HCT116 (cell line): ENCODE measurements at regions not wholly inside any gene's neighbourhood (a gene's known extent, or its start where the extent isn't known, plus 50 kb on each side); places are given as distances from the start of the nearest gene placed in this dataset.

ENCODE experiments used
- ATAC-seq: fragments of 200-7000 bp; cut with Tn5 transposase; 2 replicates; pipeline ENCODE4 v1.9.1; 2020; ENCODE audit warnings: mild to moderate bottlenecking, moderate library complexity
- BruUV-seq: library from RNA; stranded (reverse); fragments of 400-500 nt; replicated peaks from 2 replicates; lab custom pipeline; 2021; lab: Mats Ljungman, UMichigan
- CTCF ChIA-PET: fragments of 300-600 bp; sonication (Branson Sonifier 250); formaldehyde crosslinking; loops from one replicate; lab custom pipeline; 2021; ENCODE audit warnings: antibody characterized with exemption; lab: Charles Lee
- POLR2A ChIA-PET: fragments of 300-600, 350-600 bp; sonication (Branson Sonifier 250); formaldehyde crosslinking; loops from one replicate; lab custom pipeline; 2021; ENCODE audit warnings: antibody characterized with exemption; lab: Charles Lee
- RAD21 ChIA-PET, 2 experiments: fragments of 300-600 bp; sonication (Branson Sonifier 250); formaldehyde crosslinking; loops; one replicate each; lab custom pipeline; 2023; ENCODE audit warnings: low total read pairs in 2 of 2; ENCODE audit not compliant: uncharacterized antibody in 2 of 2, unreplicated experiment in 2 of 2, low non-redundant PET in 1 of 2; lab: Charles Lee
- DNase-seq: peaks from one replicate; pipeline ENCODE4 v3.0.0-alpha.2; 2010; ENCODE audit warnings: low read depth, low spot score
- H2AFZ ChIP-seq: fragments of 200-600 bp; shearing (Covaris generic), sonication (generic); 2 replicates; pipeline ENCODE4 v1.6.1; 2017; ENCODE audit warnings: low read depth, mixed run types, mixed read lengths, antibody characterized with exemption, low read length; ENCODE audit not compliant: poor library complexity, severe bottlenecking
- H3K27ac ChIP-seq: 2 replicates; pipeline ENCODE4 v1.5.1; 2012; ENCODE audit warnings: low read depth, low read length
- H3K27me3 ChIP-seq: fragments of 200-600 bp; sonication (generic); 2 replicates; pipeline ENCODE4 v1.6.1; 2016; ENCODE audit warnings: mixed run types, low read length, mixed read lengths; ENCODE audit not compliant: insufficient read depth
- H3K36me3 ChIP-seq, 2 experiments: fragments of 200-500 bp in 1 of 2; fragments of 200-600 bp in 1 of 2; sonication (Bioruptor generic) in 1 of 2; sonication (generic) in 1 of 2; 2 replicates each; pipeline versions ENCODE4 v1.5.1 to v1.6.1; 2014 to 2016; ENCODE audit warnings: low read length in 2 of 2, inconsistent platforms in 1 of 2, mixed read lengths in 1 of 2, mixed run types in 1 of 2; ENCODE audit not compliant: insufficient read depth in 2 of 2, control insufficient read depth in 1 of 2
- H3K4me1 ChIP-seq, 2 experiments: fragments of 200-600 bp in 1 of 2; sonication (generic) in 1 of 2; 2 replicates each; pipeline versions ENCODE4 v1.5.1 to v1.6.1; 2012 to 2017; ENCODE audit warnings: low read length in 2 of 2, inconsistent platforms in 1 of 2, mild to moderate bottlenecking in 1 of 2, mixed read lengths in 1 of 2, mixed run types in 1 of 2, moderate library complexity in 1 of 2; ENCODE audit not compliant: insufficient read depth in 2 of 2, control insufficient read depth in 1 of 2
- H3K4me2 ChIP-seq: fragments of 200-600 bp; sonication (generic); 2 replicates; pipeline ENCODE4 v1.6.1; 2017; ENCODE audit warnings: mixed run types, low read length, mixed read lengths
- H3K4me3 ChIP-seq, 2 experiments: fragments of 200-600 bp in 1 of 2; sonication (generic) in 1 of 2; replicated peaks in 1 of 2; 2 replicates each; pipeline ENCODE4 v1.5.1; 2011 to 2016; ENCODE audit warnings: low read length in 2 of 2, control low read depth in 1 of 2, low read depth in 1 of 2, mild to moderate bottlenecking in 1 of 2, mixed read lengths in 1 of 2, mixed run types in 1 of 2
- H3K79me2 ChIP-seq: fragments of 200-600 bp; sonication (generic); 2 replicates; pipeline ENCODE4 v1.6.1; 2017; ENCODE audit warnings: mild to moderate bottlenecking, mixed run types, low read length, moderate library complexity, mixed read lengths; ENCODE audit not compliant: insufficient read depth
- H3K9ac ChIP-seq: fragments of 200-600 bp; sonication (generic); 2 replicates; pipeline ENCODE4 v1.6.1; 2016; ENCODE audit warnings: low read length, mixed read lengths
- H3K9me2 ChIP-seq: fragments of 200-600 bp; sonication (generic), shearing (Covaris generic); 2 replicates; pipeline ENCODE4 v1.6.1; 2017; ENCODE audit warnings: mixed run types, mild to moderate bottlenecking, moderate library complexity; ENCODE audit not compliant: insufficient read depth
- H3K9me3 ChIP-seq, 2 experiments: fragments of 200-500 bp in 1 of 2; fragments of 200-600 bp in 1 of 2; sonication (Bioruptor generic) in 1 of 2; sonication (generic) in 1 of 2; 2 replicates each; pipeline ENCODE4 v1.6.1; 2014 to 2017; ENCODE audit warnings: low read length in 2 of 2, mixed read lengths in 2 of 2, inconsistent platforms in 1 of 2, low read depth in 1 of 2, mild to moderate bottlenecking in 1 of 2, mixed run types in 1 of 2, moderate library complexity in 1 of 2; ENCODE audit not compliant: control insufficient read depth in 1 of 2, insufficient read depth in 1 of 2
- H4K20me1 ChIP-seq: fragments of 200-600 bp; sonication (generic), shearing (Covaris generic); 2 replicates; pipeline ENCODE4 v1.6.1; 2017; ENCODE audit warnings: mixed run types, mild to moderate bottlenecking, moderate library complexity; ENCODE audit not compliant: insufficient read depth
- CBX3 ChIP-seq: IDR thresholded peaks from 2 replicates; pipeline ENCODE4 v1.6.1; 2012; ENCODE audit warnings: low read depth
- CEBPB ChIP-seq: IDR thresholded peaks from 2 replicates; pipeline ENCODE4 v1.6.1; 2012; ENCODE audit warnings: low read depth
- CTCF ChIP-seq, 3 experiments: fragments of 200-600 bp in 1 of 3; sonication (generic) in 1 of 3; IDR thresholded peaks in 2 of 3; conservative IDR thresholded peaks in 1 of 3; 2 replicates each; pipeline ENCODE4 v1.5.1; 2012 to 2017; ENCODE audit warnings: low read depth in 2 of 3, low read length in 2 of 3, antibody characterized with exemption in 1 of 3, borderline replicate concordance in 1 of 3, control low read depth in 1 of 3, mild to moderate bottlenecking in 1 of 3, mixed read lengths in 1 of 3, mixed run types in 1 of 3, moderate library complexity in 1 of 3; ENCODE audit not compliant: insufficient read depth in 1 of 3
- EGR1 ChIP-seq: IDR thresholded peaks from 2 replicates; pipeline ENCODE4 v1.6.1; 2012; ENCODE audit warnings: low read depth
- POLR2A ChIP-seq: IDR thresholded peaks from 2 replicates; pipeline ENCODE4 v1.7.0; 2011; ENCODE audit warnings: borderline replicate concordance; ENCODE audit not compliant: insufficient read depth, insufficient read length; ENCODE audit errors: extremely low read depth
- POLR2AphosphoS5 ChIP-seq: IDR thresholded peaks from 2 replicates; pipeline ENCODE4 v1.6.1; 2011; ENCODE audit warnings: mild to moderate bottlenecking, low read depth, low read length, moderate library complexity
- RAD21 ChIP-seq: IDR thresholded peaks from 2 replicates; pipeline ENCODE4 v1.6.1; 2012; ENCODE audit warnings: low read depth, mild to moderate bottlenecking
- REST ChIP-seq: IDR thresholded peaks from 2 replicates; pipeline ENCODE4 v1.6.1; 2012; ENCODE audit warnings: low read depth
- SIN3A ChIP-seq: IDR thresholded peaks from 2 replicates; pipeline ENCODE4 v1.6.1; 2012; ENCODE audit warnings: low read depth
- SP1 ChIP-seq: IDR thresholded peaks from 2 replicates; pipeline ENCODE4 v1.6.1; 2012; ENCODE audit warnings: low read depth
- SRF ChIP-seq: IDR thresholded peaks from 2 replicates; pipeline ENCODE4 v1.6.1; 2012; ENCODE audit warnings: low read depth
- TCF7L2 ChIP-seq: IDR thresholded peaks from 2 replicates; pipeline ENCODE4 v1.7.0; 2011; ENCODE audit warnings: borderline replicate concordance, inconsistent platforms; ENCODE audit not compliant: insufficient read depth, insufficient read length; ENCODE audit errors: extremely low read depth
- YY1 ChIP-seq: IDR thresholded peaks from 2 replicates; pipeline ENCODE4 v1.6.1; 2011; ENCODE audit warnings: low read length, low read depth, moderate library complexity, mild to moderate bottlenecking; ENCODE audit not compliant: insufficient replicate concordance; ENCODE audit errors: extremely low read depth
- ZFX ChIP-seq: fragments of 450-650 bp; IDR thresholded peaks from 2 replicates; pipeline ENCODE4 v1.6.1; 2017
- intact Hi-C: fragments of 100-400 bp; cut with micrococcal nuclease; formaldehyde crosslinking; loops from 2 replicates; pipeline ENCODE4 v1.10.0; 2022
- TF ChIP-seq, protein P1 (sequence below): IDR thresholded peaks from 2 replicates; pipeline ENCODE4 v1.6.1; 2012

DNA sequence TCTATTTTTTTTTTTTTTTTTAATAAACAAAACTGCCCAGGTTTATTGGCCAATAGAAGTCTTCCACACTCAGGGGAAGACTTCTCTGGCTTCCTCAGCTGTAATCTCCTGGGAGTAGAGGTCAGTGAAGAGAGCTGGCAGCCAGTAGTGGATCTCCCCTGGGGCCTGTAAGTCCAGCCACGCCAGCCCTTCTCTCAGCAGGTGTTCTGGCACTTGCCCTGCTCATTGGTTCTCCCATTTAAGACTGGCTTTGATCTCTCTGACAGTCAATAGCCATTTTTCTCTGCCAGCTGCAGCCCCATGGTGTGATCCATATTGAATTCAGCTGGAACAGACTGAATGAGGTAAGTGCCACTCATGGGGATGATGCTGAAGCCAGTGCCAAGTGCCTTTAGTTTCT, 170.6 kb upstream of the SPHKAP start:
- Histone ChIP-seq H3K27me3 (no peaks in the 10 kb centered on the region), H3K9me3 (no peaks in the 10 kb centered on the region), H3K4me1 (no peaks in the 10 kb centered on the region), H3K36me3 (no peaks in the 10 kb centered on the region), H3K9me2 (no peaks in the 10 kb centered on the region), H3K4me3 (no peak overlapping the region), H3K4me2 (no peak overlapping the region), H3K9ac (no peak overlapping the region), H4K20me1 (no peaks in the 10 kb centered on the region; the same call in 1 of the 2 replicates), H3K79me2 (no peaks in the 10 kb centered on the region), H2AFZ (no peak overlapping the region), H3K27ac (no peak overlapping the region)
- DNase-seq = no peak
- intact Hi-C loops = no loop called here
- RAD21 ChIA-PET = no interaction called here
- no TSS peak for BruUV-seq
- POLR2A ChIA-PET = no interaction called here
- CTCF ChIA-PET = no interaction called here
- no peak for TF ChIP-seq POLR2A
- TF ChIP-seq, protein P1, sequence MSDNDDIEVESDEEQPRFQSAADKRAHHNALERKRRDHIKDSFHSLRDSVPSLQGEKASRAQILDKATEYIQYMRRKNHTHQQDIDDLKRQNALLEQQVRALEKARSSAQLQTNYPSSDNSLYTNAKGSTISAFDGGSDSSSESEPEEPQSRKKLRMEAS = no peak
- no peak for TF ChIP-seq POLR2AphosphoS5
- no peak for TF ChIP-seq SRF
- TF ChIP-seq SIN3A = no peak
- TF ChIP-seq YY1 = no peak
- TF ChIP-seq CTCF (IDR thresholded peaks at IDR 0.05 in 2 of 3, conservative IDR thresholded peaks at IDR 0.05 in 1 of 3; ENCODE audit: borderline replicate concordance in 1 of 3, insufficient read depth in 1 of 3, low read depth in 2 of 3, low read length in 2 of 3) = no peak
- TF ChIP-seq RAD21 = no peak
- TF ChIP-seq CBX3 = no peak
- no peak for TF ChIP-seq REST
- no peak for TF ChIP-seq CEBPB
- no peak for TF ChIP-seq EGR1
- TF ChIP-seq SP1 = no peak
- TF ChIP-seq TCF7L2 = no peak
- TF ChIP-seq ZFX = no peak
- ATAC-seq = no peak
